Liver (tissue), 8 donors: ENCODE measurements at regions not wholly inside any gene's neighbourhood (a gene's known extent, or its start where the extent isn't known, plus 50 kb on each side); places are given as distances from the start of the nearest gene placed in this dataset.

Experiments used
- DNase-seq: peaks from one replicate; pipeline ENCODE4 v3.0.0-alpha.2; 2017; ENCODE audit warnings: low spot score
- H3K27ac ChIP-seq, 2 donors: one replicate each; pipeline ENCODE4 v1.7.0; 2013; ENCODE audit warnings: inconsistent platforms in 2 of 2, low read length in 2 of 2, control low read depth in 1 of 2, low read depth in 1 of 2, mild to moderate bottlenecking in 1 of 2
- H3K27me3 ChIP-seq, 4 donors: one replicate each; pipeline versions ENCODE4 v1.6.1 to v1.7.0; 2013; ENCODE audit warnings: low read length in 3 of 4, inconsistent platforms in 1 of 4, mild to moderate bottlenecking in 1 of 4, moderate library complexity in 1 of 4; ENCODE audit not compliant: control insufficient read depth in 4 of 4, insufficient read depth in 4 of 4
- H3K36me3 ChIP-seq, 4 donors: one replicate each; pipeline versions ENCODE4 v1.6.1 to v1.7.0; 2013; ENCODE audit warnings: low read length in 3 of 4, mild to moderate bottlenecking in 3 of 4, low read depth in 1 of 4, moderate library complexity in 1 of 4; ENCODE audit not compliant: control insufficient read depth in 4 of 4, insufficient read depth in 3 of 4
- H3K4me1 ChIP-seq, 4 donors: one replicate each; pipeline versions ENCODE4 v1.6.1 to v1.7.0; 2013; ENCODE audit warnings: low read length in 3 of 4, mild to moderate bottlenecking in 3 of 4, moderate library complexity in 1 of 4; ENCODE audit not compliant: control insufficient read depth in 4 of 4, insufficient read depth in 4 of 4
- H3K4me3 ChIP-seq, 3 donors: one replicate each; pipeline versions ENCODE4 v1.6.1 to v1.7.0; 2013; ENCODE audit warnings: low read length in 3 of 3, control low read depth in 1 of 3, low read depth in 1 of 3, mild to moderate bottlenecking in 1 of 3
- H3K9ac ChIP-seq, 2 donors: one replicate each; pipeline ENCODE4 v1.7.0; 2013; ENCODE audit warnings: low read length in 2 of 2, mild to moderate bottlenecking in 2 of 2, moderate library complexity in 2 of 2, control low read depth in 1 of 2, low read depth in 1 of 2
- H3K9me3 ChIP-seq, 4 donors: one replicate each; pipeline versions ENCODE4 v1.6.1 to v1.7.0; 2013; ENCODE audit warnings: low read length in 3 of 4; ENCODE audit not compliant: control insufficient read depth in 4 of 4
- GABPA ChIP-seq, 2 donors: IDR thresholded peaks in 1 of 2; conservative IDR thresholded peaks in 1 of 2; 2 replicates each; pipeline ENCODE4 v1.6.1; 2016; ENCODE audit warnings: antibody characterized with exemption in 2 of 2, mild to moderate bottlenecking in 1 of 2, moderate library complexity in 1 of 2
- HNF4A ChIP-seq, 2 donors: conservative IDR thresholded peaks; 2 replicates each; pipeline ENCODE4 v1.6.1; 2016; ENCODE audit warnings: antibody characterized with exemption in 2 of 2, mild to moderate bottlenecking in 2 of 2
- HNF4G ChIP-seq: IDR thresholded peaks from 2 replicates; pipeline ENCODE4 v1.6.1; 2016; ENCODE audit warnings: antibody characterized with exemption
- JUND ChIP-seq, 2 donors: IDR thresholded peaks; 2 replicates each; pipeline ENCODE4 v1.6.1; 2016; ENCODE audit warnings: antibody characterized with exemption in 2 of 2
- RAD21 ChIP-seq, 2 donors: IDR thresholded peaks; 2 replicates each; pipeline ENCODE4 v1.6.1; 2016; ENCODE audit warnings: antibody characterized with exemption in 2 of 2, mild to moderate bottlenecking in 2 of 2
- RXRA ChIP-seq, 2 donors: IDR thresholded peaks; 2 replicates each; pipeline ENCODE4 v1.6.1; 2017 to 2018; ENCODE audit warnings: antibody characterized with exemption in 2 of 2, mild to moderate bottlenecking in 1 of 2
- YY1 ChIP-seq: IDR thresholded peaks from 2 replicates; pipeline ENCODE4 v1.6.1; 2016; ENCODE audit warnings: antibody characterized with exemption, mild to moderate bottlenecking
- WGBS: extraction: QIAGEN DNeasy Blood & Tissue Kit; methylation state at CpG from one replicate; pipeline ENCODE4 v1.1.7; 2013; 5-methylcytosine and 5-hydroxymethylcytosine counted together
- TF ChIP-seq, protein P1 (sequence below): IDR thresholded peaks from 2 replicates; pipeline ENCODE4 v1.6.1; 2016; ENCODE audit warnings: antibody characterized with exemption
- TF ChIP-seq, protein P2 (sequence below): fragments of 150-350 bp; IDR thresholded peaks from 2 replicates; pipeline ENCODE4 v1.5.1; 2017; ENCODE audit warnings: improper control_type of control experiment, low read depth, low read length; ENCODE audit not compliant: missing input control
- TF ChIP-seq, protein P3 (sequence below): IDR thresholded peaks from 2 replicates; pipeline ENCODE4 v1.6.1; 2016; ENCODE audit warnings: antibody characterized with exemption
- TF ChIP-seq, protein P4 (sequence below): IDR thresholded peaks from 2 replicates; pipeline ENCODE4 v1.6.1; 2016; ENCODE audit warnings: antibody characterized with exemption
- donor health status: healthy.
- donor health status: healthy.
- donor health status: healthy.
- donor health status: healthy.
- donor health status: healthy.

DNA sequence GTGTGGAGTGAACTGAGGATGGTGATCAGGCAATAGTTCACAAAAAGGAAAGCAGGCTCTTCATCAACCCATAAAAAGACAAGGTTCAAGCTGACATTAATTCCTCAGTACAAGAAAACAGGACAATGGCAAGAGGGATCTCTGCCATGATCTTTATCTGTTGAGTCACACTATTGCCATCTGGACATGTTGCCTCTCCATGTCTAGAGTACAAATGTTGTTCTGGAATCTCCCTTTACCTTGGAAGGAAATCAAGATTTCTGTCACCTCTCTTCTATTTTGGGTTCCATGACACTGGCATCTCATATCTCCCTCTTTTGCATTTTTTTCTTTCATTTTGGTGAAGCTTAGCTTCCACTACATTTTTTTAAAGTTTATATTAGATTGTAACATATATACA is 329.1 kb downstream of the USP25 start:
- Histone ChIP-seq H3K9ac (no peak overlapping the region), H3K4me3 (no peak overlapping the region), H3K27ac (no peak overlapping the region), H3K4me1 (no peaks in the 10 kb centered on the region), H3K9me3 (no peaks in the 10 kb centered on the region), H3K27me3 (no peaks in the 10 kb centered on the region), H3K36me3 (no peaks in the 10 kb centered on the region)
- DNase-seq, result no peak
- TF ChIP-seq, protein P1, sequence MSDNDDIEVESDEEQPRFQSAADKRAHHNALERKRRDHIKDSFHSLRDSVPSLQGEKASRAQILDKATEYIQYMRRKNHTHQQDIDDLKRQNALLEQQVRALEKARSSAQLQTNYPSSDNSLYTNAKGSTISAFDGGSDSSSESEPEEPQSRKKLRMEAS, result no peak

DNA sequence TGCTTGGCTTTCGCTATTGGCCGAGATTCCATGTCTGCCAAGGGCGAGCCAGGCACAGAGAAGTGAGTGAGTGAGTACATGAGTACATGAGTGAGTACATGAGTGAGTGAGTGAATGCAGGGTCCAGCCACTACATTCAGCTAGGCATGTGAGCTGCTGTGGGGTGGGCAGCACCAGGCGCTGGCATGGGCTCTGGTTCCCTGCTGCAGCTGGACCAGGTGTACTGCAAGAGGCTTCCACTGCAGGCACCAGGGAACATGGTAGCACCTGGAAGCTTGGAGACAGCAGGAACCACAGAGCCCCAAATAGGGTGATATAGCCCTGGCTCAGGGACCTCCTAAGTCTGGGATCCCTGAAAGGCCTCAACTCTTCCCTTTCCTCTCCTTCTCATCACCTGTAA is 330.2 kb downstream of the USP25 start:
- no peak overlapping the region for H3K9ac ChIP-seq
- TF ChIP-seq, protein P2, sequence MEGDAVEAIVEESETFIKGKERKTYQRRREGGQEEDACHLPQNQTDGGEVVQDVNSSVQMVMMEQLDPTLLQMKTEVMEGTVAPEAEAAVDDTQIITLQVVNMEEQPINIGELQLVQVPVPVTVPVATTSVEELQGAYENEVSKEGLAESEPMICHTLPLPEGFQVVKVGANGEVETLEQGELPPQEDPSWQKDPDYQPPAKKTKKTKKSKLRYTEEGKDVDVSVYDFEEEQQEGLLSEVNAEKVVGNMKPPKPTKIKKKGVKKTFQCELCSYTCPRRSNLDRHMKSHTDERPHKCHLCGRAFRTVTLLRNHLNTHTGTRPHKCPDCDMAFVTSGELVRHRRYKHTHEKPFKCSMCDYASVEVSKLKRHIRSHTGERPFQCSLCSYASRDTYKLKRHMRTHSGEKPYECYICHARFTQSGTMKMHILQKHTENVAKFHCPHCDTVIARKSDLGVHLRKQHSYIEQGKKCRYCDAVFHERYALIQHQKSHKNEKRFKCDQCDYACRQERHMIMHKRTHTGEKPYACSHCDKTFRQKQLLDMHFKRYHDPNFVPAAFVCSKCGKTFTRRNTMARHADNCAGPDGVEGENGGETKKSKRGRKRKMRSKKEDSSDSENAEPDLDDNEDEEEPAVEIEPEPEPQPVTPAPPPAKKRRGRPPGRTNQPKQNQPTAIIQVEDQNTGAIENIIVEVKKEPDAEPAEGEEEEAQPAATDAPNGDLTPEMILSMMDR, result no peak
- TF ChIP-seq, protein P1, result no peak
- TF ChIP-seq RXRA (IDR thresholded peaks at IDR 0.05), result no peak
- no peak for TF ChIP-seq RAD21 (IDR thresholded peaks at IDR 0.05)
- no peak for TF ChIP-seq HNF4A (conservative IDR thresholded peaks at IDR 0.05)
- TF ChIP-seq YY1, result no peak
- TF ChIP-seq, protein P3, sequence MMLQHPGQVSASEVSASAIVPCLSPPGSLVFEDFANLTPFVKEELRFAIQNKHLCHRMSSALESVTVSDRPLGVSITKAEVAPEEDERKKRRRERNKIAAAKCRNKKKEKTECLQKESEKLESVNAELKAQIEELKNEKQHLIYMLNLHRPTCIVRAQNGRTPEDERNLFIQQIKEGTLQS, result no peak
- TF ChIP-seq, protein P4, sequence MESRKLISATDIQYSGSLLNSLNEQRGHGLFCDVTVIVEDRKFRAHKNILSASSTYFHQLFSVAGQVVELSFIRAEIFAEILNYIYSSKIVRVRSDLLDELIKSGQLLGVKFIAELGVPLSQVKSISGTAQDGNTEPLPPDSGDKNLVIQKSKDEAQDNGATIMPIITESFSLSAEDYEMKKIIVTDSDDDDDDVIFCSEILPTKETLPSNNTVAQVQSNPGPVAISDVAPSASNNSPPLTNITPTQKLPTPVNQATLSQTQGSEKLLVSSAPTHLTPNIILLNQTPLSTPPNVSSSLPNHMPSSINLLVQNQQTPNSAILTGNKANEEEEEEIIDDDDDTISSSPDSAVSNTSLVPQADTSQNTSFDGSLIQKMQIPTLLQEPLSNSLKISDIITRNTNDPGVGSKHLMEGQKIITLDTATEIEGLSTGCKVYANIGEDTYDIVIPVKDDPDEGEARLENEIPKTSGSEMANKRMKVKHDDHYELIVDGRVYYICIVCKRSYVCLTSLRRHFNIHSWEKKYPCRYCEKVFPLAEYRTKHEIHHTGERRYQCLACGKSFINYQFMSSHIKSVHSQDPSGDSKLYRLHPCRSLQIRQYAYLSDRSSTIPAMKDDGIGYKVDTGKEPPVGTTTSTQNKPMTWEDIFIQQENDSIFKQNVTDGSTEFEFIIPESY, result no peak
- H3K36me3 ChIP-seq, result no peaks in the 10 kb centered on the region
- 94% methylated on average over 4 of the region's 4 CpGs for WGBS
- H3K27me3 ChIP-seq, result no peaks in the 10 kb centered on the region
- no peaks in the 10 kb centered on the region for H3K4me1 ChIP-seq
- H3K27ac ChIP-seq, result no peak overlapping the region
- H3K4me3 ChIP-seq, result no peak overlapping the region
- no peaks in the 10 kb centered on the region for H3K9me3 ChIP-seq
- DNase-seq, result no peak

DNA sequence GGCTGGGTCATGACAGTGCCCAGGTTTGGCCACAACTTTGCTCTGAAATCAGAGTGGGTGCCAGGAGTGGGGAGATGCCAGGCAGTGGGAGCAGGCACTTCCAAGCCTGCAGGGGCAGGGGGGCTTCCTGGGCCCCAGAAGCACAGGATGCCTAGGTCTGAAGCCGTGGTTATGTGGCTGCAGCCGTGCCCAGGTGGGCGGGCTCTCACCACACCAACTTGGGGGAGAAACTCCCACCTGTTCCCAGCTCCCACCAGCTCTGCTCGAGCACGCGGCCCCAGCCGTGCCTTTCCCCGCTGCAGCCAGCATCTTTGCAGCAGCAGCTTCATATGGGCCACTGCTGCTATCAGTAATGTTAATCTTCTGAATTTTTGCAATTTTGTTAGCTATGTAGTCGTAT is 331.4 kb downstream of the USP25 start:
- Histone ChIP-seq H3K27me3 (peaks cover 0 to 2% (median 0%) of the 10 kb centered on the region in 4 donors), H3K9ac (no peak overlapping the region), H3K4me1 (no peaks in the 10 kb centered on the region), H3K9me3 (peaks cover 0 to 5% (median 0%) of the 10 kb centered on the region in 4 donors), H3K4me3 (no peak overlapping the region), H3K27ac (no peak overlapping the region), H3K36me3 (no peaks in the 10 kb centered on the region)
- 96% methylated on average over 9 of the region's 9 CpGs for WGBS
- DNase-seq, result no peak
- TF ChIP-seq, protein P3, result no peak
- no peak for TF ChIP-seq GABPA (IDR thresholded peaks at IDR 0.05 in 1 of 2, conservative IDR thresholded peaks at IDR 0.05 in 1 of 2)
- TF ChIP-seq HNF4A (conservative IDR thresholded peaks at IDR 0.05), result no peak
- TF ChIP-seq RXRA (IDR thresholded peaks at IDR 0.05), result no peak
- no peak for TF ChIP-seq HNF4G
- no peak for TF ChIP-seq JUND (IDR thresholded peaks at IDR 0.05)
